AG08395 (cell line): ENCODE measurements at regions not wholly inside any gene's neighbourhood (a gene's known extent, or its start where the extent isn't known, plus 50 kb on each side); places are given as distances from the start of the nearest gene placed in this dataset.
"Not testable (repeated sequence)": the region's sequence is repeated elsewhere in the genome, so short reads cannot be mapped to it uniquely, and the experiment has no call there.

Experiments
- DNase-seq: peaks from one replicate; pipeline ENCODE4 v3.0.0; 2012; ENCODE audit warnings: mixed read lengths, low spot score

DNA sequence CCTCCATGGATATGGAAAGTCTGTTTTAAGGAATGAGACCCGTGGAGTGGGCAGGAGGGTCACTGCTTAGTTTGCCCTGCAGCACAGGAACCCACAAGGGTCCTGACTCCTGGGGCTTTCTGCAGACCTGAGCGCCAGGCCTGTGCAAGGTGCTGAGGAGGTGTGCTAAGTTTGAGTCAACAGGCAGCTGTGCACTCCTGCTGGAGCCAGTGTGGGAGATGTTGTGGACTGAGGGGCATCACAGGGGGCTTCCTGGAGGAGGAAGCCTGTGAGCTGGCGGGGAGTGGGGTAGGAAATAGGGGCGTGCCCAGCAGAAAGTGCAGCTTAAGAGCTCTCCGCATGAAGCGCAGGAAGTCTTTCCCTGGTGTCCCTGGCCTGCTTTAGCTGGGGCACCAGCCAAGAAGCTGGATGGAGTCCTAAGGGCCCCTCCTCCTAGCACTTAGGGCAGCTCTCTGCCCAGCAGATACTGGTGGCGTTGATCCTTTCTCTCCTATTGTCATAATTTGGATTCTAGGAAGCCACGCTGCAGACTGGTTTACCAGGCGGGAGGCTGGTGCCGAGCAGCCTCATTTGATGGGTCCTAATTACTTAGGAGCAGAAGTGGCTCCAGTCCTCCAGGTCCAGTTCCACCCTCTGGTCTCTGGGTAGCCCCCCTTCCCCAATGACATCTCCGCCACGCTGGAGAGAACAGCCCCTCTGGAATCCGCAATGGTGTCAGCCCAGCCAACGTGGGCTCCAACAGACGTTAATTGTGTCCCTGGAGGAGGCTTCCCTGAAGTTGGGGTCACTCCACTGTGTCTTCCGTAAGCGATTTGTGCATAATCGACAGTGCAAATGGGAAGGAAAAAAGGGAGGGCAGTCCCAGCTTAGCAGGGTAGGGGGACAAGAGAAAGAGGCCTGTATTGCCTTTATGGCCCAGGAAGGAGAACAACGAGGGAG, 309.2 kb downstream of the ZNF536 start:
- DNase-seq: no peak

DNA sequence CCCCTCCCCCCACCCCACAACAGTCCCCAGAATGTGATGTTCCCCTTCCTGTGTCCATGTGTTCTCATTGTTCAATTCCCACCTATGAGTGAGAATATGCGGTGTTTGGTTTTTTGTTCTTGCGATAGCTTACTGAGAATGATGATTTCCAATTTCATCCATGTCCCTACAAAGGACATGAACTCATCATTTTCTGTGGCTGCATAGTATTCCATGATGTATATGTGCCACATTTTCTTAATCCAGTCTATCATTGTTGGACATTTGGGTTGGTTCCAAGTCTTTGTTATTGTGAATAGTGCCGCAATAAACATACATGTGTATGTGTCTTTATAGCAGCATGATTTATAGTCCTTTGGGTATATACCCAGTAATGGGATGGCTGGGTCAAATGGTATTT, 308.2 kb downstream of the ZNF536 start:
- DNase-seq: not testable (repeated sequence)

DNA sequence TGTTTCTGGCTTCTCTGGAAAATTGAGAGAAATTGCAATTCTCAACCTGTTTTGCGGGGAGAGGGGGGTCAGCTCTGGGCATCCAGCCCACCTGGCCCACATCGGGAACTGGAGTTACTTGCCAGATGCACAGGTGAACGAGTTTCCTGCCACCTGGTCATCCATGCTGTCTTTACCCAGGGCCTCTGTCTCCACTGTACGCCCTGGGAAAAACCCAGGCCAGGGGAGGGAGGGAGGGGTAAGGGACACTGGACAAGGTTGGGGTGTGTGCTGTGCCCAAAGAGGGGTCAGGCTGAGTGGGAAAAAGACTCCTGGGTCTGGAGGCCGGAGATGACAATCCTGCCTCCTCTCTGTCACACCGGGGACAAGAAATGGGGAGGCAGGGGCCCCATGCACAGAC, 307.6 kb downstream of the ZNF536 start:
- DNase-seq: no peak

DNA sequence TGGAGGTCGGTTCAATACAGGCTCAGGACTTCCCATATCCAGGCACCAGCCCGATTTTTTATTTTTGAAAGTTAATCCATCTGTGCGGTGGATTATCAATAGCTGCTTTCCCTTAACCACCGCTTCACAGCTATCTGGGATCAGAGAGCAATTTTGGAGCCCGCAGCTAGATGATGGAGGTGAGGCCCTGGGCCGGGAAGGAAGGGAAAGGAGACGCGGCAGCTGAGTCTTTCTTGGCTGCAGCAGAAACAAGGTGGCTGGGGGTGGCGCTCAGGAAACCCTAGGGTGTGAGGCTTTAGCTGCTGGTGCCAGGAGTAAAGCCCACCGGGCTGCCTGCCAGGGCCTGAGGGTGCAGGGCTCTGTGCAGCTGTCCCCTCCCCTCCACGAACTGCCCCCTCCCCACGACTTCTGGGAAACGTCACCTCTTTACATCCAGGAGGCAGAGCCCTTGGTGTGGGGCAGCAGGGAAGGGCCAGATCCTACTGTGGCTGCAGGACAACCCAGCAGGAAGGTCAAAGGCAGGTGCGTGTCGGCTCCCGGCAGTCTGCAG, 307.0 kb downstream of the ZNF536 start:
- no peak for DNase-seq

DNA sequence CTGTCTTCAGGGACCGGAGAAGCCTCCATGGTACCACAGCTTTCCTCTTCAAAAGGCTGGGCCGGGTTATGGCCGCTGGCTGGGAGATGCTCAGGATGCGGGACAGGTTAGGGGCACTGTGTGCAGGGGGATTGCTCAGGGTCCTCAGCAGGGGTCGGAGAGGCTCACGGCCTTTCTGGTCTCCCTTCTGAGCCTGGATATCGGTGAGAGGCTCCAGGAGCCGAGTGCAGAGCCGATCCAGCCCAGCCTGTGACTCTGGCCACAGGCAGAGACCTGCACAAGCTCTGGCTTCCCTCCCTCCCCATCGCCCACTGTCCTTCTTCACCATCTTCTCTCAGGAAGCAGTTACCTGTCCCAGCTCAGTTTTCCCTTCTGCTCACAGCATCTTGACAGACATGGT, 306.0 kb downstream of the ZNF536 start:
- DNase-seq: no peak

DNA sequence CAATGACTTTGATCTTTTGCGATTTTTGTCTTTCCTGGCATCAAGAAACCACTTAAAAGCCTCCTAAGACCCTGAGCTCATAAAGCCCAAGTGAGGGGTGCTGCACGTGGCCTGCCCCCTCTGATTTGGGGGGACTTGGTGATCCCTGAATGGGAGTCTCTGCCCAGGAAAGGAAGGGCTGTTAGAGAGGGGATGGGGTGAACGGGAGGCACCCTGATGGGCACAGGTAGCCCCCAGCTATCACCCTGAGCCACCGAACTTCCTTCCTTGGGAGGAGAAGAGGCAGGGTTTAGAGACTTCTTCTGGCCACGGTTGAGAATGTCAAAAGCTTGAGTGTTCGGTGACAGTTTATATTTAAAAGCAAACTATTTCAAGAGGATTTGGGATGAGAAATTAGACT, 305.5 kb downstream of the ZNF536 start:
- no peak for DNase-seq

DNA sequence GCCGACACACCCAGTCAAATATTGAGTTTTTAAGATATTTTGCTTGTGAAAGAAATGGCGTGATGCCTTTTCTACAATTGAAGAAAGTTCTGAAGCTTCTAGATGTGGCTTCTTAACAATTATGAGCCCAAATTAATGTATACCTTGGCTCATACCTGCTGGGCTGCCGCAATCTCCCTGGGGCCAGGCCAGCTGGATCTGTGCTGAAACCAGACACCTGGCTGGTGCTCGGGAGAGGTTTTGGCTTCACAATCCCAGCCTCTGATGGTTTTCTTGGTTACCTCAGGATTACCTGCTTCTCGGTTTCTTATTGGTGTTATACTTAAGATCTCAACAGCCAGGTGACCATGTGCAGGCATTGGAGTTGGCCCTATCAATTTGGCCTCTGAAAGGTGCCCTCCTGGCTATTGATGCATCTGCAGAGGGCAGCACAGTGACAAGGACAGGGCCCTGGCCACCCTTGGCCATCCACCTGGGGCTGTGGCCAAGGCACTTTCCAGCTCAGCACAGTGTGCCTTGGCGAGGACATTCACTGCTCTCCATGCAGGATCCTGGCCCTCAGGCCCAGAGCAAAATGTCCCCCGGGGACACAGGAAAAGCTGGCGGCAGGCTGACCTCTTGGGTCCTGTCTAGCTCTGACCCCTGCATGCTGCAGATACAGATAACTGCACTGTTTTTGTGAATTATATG, 305.0 kb downstream of the ZNF536 start:
- no peak for DNase-seq

DNA sequence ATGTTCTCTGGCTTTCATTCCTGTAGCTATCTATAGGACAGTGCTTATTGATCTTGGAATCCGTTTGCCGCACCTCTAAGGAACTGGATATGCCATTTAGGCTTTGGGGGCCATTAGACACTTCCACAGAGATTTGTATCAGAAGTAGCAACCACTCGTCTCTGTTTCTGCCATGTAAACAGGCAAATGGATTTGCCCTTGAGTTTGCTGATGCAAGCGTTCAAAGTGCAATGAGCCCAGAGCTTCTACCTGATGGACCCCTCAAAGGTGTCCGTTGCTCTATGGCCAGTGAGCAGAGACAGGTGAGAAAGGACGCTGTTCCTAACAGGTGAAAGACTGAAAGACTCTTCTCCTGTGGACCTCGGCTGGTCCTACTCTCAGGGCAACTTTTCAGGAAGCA, 302.9 kb downstream of the ZNF536 start:
- no peak for DNase-seq

DNA sequence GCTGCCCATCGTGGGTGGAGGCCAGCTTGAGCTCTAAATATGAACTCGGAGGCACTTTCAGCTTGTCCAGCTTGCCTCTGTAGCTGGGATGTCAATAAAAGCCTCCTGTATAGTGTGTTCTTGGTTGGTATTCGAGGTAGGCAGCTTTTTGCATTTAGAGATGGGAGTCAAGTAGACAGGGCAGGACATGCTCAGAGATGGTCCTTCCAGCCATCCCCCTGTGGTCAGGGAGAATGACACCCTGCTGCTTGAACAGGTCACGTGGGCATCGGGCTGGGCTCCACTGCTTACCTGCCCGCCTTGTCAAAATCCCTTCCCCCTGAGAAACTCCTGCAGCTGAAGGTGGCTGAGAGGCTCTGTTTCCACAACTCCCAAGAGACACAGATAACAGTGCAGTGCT, 302.5 kb downstream of the ZNF536 start:
- DNase-seq: no peak

DNA sequence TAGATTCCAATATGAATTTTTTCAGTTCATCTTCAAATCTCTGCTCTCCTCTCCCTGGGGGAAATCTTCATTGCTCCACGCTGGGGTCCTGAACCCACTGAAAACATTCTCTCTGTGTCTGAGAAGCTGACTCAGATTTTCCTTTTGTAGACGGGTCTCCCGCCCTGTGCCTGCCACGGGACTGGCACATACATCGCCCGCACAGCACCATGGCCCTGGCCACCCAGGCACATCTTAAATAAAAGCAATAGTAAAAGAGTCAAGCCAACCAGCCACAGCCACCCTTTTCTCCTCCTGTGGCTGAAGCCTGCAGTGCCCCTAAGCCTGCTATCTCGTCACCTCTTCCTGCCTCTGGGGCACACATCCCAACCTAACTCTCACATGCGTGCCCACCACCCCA, 301.2 kb downstream of the ZNF536 start:
- no peak for DNase-seq

DNA sequence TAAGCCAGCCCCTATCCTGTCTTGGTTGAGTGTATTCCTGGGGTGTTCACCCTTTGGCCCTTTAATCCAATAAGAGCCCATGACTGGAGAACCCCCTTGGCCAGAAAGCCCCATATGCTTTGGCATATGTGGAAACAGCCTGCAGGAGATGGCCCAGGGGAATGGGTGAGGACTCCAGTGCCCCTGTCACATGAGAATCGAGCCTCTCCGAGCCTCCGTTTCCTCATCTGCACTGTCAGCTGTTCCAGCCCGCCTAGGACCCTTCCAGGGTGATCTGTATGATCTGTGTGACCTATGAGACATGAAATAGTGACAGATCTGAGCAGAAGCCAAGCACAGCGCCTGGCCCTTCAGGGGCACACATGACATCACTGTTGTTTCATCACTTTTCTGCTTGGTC, 300.7 kb downstream of the ZNF536 start:
- no peak for DNase-seq

DNA sequence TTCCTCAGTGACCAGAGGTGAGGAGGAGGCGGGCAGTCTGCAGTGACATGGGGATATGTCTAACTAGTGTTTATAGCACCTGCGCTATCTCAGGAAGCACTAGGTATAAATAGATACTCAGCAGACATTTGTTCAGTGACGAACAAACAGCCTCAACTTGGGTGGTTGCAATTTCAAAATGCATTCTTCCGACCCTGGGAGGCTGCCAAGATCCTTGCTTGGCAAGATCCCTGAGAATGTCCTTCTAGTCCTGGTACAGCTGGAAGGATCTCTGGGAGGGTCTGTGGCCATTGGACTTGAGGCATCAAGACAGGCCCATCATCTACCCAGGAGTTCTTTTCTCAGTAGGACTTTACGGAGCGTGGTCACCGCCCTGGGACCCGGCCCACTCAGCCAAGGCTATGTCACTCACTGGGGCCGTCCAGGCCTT, 299.5 kb downstream of the ZNF536 start:
- DNase-seq: peak; percentile 32

DNA sequence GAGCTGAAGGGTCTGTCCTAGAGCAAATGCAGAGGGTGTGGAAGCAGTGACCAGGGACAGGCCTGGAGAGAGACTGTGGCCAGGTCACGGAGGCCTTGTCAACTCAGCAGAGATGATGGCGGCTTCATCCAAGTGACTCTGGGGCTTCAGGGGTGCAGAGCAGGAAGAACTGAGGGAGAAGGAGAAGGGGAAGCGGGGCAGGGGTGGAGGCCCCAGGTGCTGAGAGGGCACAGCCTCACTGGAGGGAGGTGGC, 299.1 kb downstream of the ZNF536 start:
- DNase-seq: no peak

DNA sequence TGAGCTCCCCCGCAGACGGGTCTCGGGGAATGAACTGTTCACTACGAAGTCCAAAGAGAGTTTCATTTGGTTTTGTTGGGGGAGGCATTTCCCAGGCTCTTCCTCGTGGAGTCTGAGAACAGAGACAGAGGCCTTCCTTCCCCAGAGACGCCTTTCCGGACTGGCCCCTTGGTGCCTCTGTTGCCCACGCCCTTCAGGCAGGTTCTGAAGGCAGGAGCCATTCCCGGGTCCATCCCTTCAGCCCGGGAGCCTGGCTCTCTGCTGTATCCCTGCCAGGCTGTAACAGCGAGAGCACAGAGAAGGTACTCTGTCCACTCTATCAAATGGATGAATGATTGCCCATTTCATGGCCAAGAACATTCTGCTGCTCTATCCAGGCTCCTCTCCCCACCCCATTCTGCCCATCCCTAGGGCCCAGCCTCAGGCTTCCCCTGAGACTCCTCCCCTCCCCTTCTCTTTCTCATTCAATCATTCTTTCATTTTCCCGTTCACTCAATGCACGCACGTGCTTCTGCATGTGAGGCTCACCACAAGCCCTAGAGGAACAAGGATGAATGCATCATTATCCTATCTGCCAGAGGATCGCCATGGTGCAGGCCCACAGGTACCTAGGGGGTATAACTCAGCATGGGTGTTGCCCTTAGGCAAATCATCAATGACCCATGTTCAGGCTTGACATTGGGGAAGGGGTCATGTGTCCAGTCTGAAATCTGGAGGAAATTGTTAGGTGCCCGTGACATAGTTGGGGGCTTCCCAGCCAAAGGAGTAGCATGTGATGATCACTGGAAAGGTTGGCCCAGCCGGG, 298.6 kb downstream of the ZNF536 start:
- no peak for DNase-seq

DNA sequence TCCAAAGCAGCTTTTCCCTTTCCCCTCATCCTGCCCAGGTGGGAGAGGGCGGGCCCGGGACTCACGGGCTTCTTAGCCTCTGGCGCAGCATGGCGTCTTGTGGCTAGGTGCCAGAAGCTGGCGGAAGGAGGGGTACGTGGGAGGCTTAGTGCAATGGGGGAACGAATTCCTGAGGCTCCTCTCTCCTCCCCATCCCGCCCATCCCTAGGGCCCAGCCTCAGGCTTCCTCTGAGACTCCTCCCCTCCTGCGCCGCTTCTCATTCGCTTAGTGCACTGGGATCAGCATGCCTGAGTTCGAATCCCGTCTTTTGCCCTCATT, 297.8 kb downstream of the ZNF536 start:
- no peak for DNase-seq

DNA sequence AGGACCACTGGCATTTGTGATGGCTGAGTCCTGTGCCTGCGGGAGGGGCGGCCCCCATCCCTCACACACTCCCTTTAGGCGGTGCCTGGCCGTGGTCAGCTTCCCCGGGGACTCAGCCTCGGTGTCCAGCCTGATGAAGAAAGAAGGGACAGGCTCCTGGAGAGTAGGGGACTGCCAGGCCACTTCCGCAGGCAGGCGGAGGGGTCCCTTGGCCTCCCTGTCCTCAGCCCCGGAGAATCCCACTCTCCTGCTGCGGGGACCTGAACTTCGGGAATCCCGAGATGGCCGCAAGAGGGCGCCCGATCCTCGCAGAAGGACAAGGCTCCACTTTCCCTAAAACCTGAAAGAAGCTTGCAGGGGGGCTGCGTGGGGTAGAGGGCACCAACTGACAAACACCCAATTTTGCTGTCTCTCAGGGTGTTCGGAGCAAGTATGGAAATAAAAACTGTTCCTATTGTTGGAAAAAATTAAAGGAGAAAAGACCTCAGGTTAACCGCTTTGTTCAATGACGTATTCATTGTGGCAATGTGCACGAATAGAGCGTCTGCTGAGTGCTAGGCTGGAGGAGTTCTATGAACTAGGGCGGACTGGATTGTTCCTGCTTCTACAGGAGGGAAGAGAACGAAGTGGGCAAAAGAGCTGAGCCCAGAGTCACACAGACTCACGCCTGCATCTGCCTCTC, 297.3 kb downstream of the ZNF536 start:
- DNase-seq: peak; percentile 62

DNA sequence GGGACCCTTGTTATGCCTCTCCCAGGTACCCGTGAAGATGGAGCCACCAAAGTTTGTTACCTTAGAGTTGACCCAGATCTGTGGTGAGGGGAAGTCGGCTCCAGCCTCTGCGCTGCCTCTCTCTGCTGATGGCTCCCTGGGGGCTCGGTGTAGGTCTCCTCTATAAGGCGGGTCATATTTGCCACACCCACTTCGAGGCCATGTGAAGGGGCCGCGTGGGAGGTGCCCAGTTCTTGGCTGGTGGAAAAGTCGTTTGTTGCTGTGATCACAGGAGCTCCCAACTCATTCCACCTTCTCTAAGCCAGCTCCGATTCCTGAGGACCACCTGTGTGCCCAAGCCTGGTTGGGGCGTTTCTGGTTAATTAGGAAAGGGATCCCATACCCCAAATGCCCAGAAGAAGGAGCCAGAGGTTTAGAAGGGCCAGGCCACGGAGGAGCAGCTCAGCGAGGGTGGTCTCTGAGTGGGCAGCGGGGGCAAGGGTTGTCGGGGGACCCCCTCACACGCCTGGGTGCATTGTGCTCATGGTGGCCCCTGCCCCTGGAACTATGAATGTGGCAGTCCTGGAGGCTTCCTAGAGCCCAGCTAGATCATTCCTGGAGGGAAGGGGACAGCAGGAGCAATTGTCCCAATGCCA, 296.5 kb downstream of the ZNF536 start:
- DNase-seq: no peak

DNA sequence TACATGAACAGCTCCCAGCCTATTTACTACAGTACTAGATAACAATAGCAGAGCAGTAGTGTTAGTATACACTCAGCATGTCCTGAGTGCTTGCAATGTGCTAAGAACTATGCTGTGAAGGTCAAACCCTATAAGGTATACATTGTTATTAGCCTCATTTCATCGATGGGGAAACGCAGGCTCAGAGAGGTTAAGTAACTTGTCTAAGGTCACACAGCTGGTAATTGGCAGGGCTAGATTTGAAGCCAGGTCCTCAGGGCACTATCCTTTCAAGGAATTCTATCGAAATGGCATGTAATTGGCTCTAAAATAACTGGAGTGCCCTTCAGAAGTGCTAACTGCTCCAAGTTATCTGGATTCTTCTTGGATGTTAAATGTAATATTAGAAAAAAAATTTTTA, 295.6 kb downstream of the ZNF536 start:
- no peak for DNase-seq

DNA sequence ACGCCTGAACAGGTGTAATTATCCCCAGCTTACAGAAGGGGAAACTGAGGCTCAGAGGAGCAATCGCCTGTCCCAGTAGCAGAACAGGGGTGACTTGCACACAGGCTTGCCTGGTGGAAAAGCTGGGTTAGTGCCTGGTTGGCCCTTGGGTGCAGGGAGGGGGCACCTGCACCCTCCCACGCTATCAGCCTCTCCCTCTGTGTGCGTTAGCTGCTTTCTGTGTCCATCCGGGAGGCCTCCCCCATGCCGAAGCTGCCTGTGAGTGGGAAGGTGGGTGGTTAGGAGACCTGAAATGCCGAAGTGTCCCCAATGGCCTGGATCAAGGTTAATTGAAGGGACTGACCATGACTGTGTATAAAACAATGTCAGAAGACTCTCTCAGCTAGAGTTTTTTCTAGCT, 295.0 kb downstream of the ZNF536 start:
- DNase-seq: no peak

DNA sequence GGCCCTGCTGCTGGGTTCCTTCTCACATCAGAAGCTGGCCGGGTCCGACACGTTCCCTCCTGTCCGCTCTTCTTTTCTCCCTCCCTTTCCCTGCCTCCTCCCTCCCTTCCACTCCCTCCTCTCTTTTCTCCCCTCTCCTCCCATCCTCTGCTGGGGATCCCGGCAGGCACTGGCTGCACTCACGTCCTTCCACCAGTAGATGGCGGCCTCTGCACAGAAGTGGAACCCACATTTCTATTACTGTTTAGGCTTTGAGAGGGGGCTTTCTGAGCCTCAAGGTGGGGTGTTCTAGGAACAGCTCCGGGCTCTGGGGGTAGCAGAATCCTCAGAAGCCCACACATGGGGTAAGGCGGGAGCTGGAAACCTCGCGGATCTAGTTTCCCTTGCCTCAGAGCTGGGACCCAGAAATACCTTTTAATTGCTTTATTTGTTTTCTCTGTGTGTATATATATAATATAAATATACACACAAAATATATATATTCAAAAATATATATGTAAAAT, 294.2 kb downstream of the ZNF536 start:
- peak; percentile 64 for DNase-seq

DNA sequence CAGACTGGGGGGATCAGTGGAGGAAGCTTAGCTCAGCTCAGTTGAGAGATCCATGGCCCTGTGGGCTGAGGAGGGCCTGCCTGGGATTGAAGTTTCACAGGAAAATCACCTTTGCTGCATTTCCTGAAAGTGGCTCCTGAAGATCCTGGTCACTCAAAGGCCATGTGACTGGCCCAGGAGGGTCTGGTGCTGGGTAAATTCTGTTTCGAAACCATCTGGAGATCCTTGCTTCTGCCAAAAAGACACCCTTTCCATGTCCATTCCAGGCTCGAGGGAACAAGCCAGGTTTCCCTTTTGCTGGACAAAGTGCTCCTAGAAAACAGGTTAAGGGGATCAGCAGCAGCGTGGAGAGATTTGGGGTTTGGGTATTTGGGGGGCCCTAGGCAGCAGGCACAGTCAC, 293.3 kb downstream of the ZNF536 start:
- DNase-seq: no peak
